CD14-positive monocyte (primary cell): ENCODE measurements at regions not wholly inside any gene's neighbourhood (a gene's known extent, or its start where the extent isn't known, plus 50 kb on each side); places are given as distances from the start of the nearest gene placed in this dataset.

Experiments
- DNase-seq, 3 donors: peaks; one replicate each; pipeline ENCODE4 v3.0.0-alpha.2; 2011 to 2022
- H2AFZ ChIP-seq: 2 replicates; pipeline ENCODE4 v1.6.0; 2012; ENCODE audit warnings: mild to moderate bottlenecking, low read depth, low read length, inconsistent platforms; ENCODE audit not compliant: insufficient read depth, poor library complexity, severe bottlenecking
- H3K27ac ChIP-seq, 2 donors: 1 replicate in 1 of 2; 2 replicates in 1 of 2; pipeline ENCODE4 v1.5.1; 2012 to 2013; ENCODE audit warnings: low read length in 2 of 2, control low read depth in 1 of 2, inconsistent platforms in 1 of 2, low read depth in 1 of 2, mild to moderate bottlenecking in 1 of 2
- H3K27me3 ChIP-seq, 2 donors: one replicate each; pipeline versions ENCODE4 v1.6.0 to v1.6.1; 2011 to 2013; ENCODE audit warnings: low read length in 2 of 2; ENCODE audit not compliant: control insufficient read depth in 2 of 2, insufficient read depth in 2 of 2
- H3K36me3 ChIP-seq, 2 donors: replicated peaks in 1 of 2; 1 replicate in 1 of 2; 2 replicates in 1 of 2; pipeline versions ENCODE4 v1.5.1 to v1.6.1; 2012 to 2013; ENCODE audit warnings: low read length in 2 of 2, control low read depth in 1 of 2, inconsistent platforms in 1 of 2, mild to moderate bottlenecking in 1 of 2; ENCODE audit not compliant: insufficient read depth in 2 of 2, control insufficient read depth in 1 of 2
- H3K4me1 ChIP-seq, 2 donors: 1 replicate in 1 of 2; 2 replicates in 1 of 2; pipeline versions ENCODE4 v1.5.1 to v1.6.1; 2012 to 2013; ENCODE audit warnings: low read length in 2 of 2, control low read depth in 1 of 2, inconsistent platforms in 1 of 2, mild to moderate bottlenecking in 1 of 2, moderate library complexity in 1 of 2; ENCODE audit not compliant: insufficient read depth in 2 of 2, control insufficient read depth in 1 of 2
- H3K4me2 ChIP-seq: replicated peaks from 2 replicates; pipeline ENCODE3; 2012; ENCODE audit warnings: low read length, moderate library complexity, mild to moderate bottlenecking; ENCODE audit not compliant: poor library complexity, severe bottlenecking; ENCODE audit errors: extremely low read depth
- H3K4me3 ChIP-seq, 3 experiments: fragments of 200-600 bp in 1 of 3; sonication (generic) in 1 of 3; replicated peaks in 1 of 3; 1 replicate in 2 of 3; 2 replicates in 1 of 3; pipeline ENCODE4 v1.5.1; 2011 to 2013; ENCODE audit warnings: low read length in 3 of 3, mild to moderate bottlenecking in 3 of 3, control low read depth in 2 of 3, low read depth in 2 of 3, inconsistent platforms in 1 of 3, moderate library complexity in 1 of 3
- H3K79me2 ChIP-seq: 2 replicates; pipeline ENCODE4 v1.6.0; 2012; ENCODE audit warnings: mild to moderate bottlenecking, control low read depth, inconsistent platforms, low read length, moderate library complexity; ENCODE audit not compliant: insufficient read depth
- H3K9ac ChIP-seq: 2 replicates; pipeline ENCODE4 v1.6.0; 2017; ENCODE audit warnings: low read length, mild to moderate bottlenecking; ENCODE audit not compliant: insufficient read depth, poor library complexity, severe bottlenecking
- H3K9me3 ChIP-seq, 2 donors: replicated peaks in 1 of 2; 1 replicate in 1 of 2; 2 replicates in 1 of 2; pipeline versions ENCODE4 v1.5.1 to v1.6.1; 2012 to 2013; ENCODE audit warnings: low read length in 2 of 2, control low read depth in 1 of 2; ENCODE audit not compliant: control insufficient read depth in 1 of 2, insufficient read depth in 1 of 2
- H4K20me1 ChIP-seq: 2 replicates; pipeline ENCODE4 v1.6.0; 2012; ENCODE audit warnings: mild to moderate bottlenecking, low read length, control low read depth, moderate library complexity; ENCODE audit not compliant: insufficient read depth
- H3K27ac Mint-ChIP-seq, 7 donors: one replicate each; pipeline ENCODE4 v1.8.0; 2020; ENCODE audit warnings: mild to moderate bottlenecking in 7 of 7, mixed read lengths in 7 of 7, moderate library complexity in 6 of 7, inconsistent platforms in 2 of 7
- H3K27me3 Mint-ChIP-seq, 3 donors: one replicate each; pipeline ENCODE4 v1.8.0; 2021 to 2022; ENCODE audit warnings: low read depth in 3 of 3, mild to moderate bottlenecking in 3 of 3, mixed read lengths in 3 of 3, moderate library complexity in 3 of 3, inconsistent platforms in 1 of 3
- H3K36me3 Mint-ChIP-seq, 2 donors: one replicate each; pipeline ENCODE4 v1.8.0; 2020; ENCODE audit warnings: mixed read lengths in 2 of 2, inconsistent platforms in 1 of 2, mild to moderate bottlenecking in 1 of 2
- H3K4me1 Mint-ChIP-seq: one replicate; pipeline ENCODE4 v1.8.0; 2020; ENCODE audit warnings: mild to moderate bottlenecking, mixed read lengths
- H3K4me3 Mint-ChIP-seq, 2 donors: one replicate each; pipeline ENCODE4 v1.8.0; 2020; ENCODE audit warnings: mild to moderate bottlenecking in 2 of 2, mixed read lengths in 2 of 2, moderate library complexity in 1 of 2
- H3K9me3 Mint-ChIP-seq, 7 donors: one replicate each; pipeline ENCODE4 v1.8.0; 2020 to 2022; ENCODE audit warnings: mixed read lengths in 7 of 7, mild to moderate bottlenecking in 6 of 7, moderate library complexity in 6 of 7, inconsistent platforms in 2 of 7
- CTCF ChIP-seq: fragments of 200-600 bp; IDR thresholded peaks from one replicate; pipeline ENCODE4 v1.8.0; 2022; ENCODE audit warnings: antibody characterized with exemption, mild to moderate bottlenecking
- WGBS: methylation state at CpG from one replicate; pipeline ENCODE4 v1.1.5; 2013; ENCODE audit warnings: missing lambda C conversion rate; ENCODE audit not compliant: insufficient coverage; 5-methylcytosine and 5-hydroxymethylcytosine counted together
- intact Hi-C, 2 donors: fragments of 100-400 bp; cut with micrococcal nuclease; formaldehyde crosslinking; loops; one replicate each; pipeline versions ENCODE4 v1.15.0 to v1.15.1; 2023

- no peak for DNase-seq
- peaks cover 0 to 6% (median 6%) of the 10 kb centered on the region in 3 donors for H3K27me3 Mint-ChIP-seq
- peaks cover 8% of the 10 kb centered on the region for H3K4me1 Mint-ChIP-seq
Measured at GRCh38 chrX:68982476-68982875, 153.7 kb downstream of the EFNB1 start.

GRCh38 chrX:68980906-68981616, 152.2 kb downstream of the EFNB1 start:
- intact Hi-C loops: no loop called here
- Mint-ChIP-seq H3K4me3 (no peak overlapping the region), H3K9me3 (peaks cover 0 to 10% (median 3%) of the 10 kb centered on the region in 7 donors), H3K27me3 (peaks cover 0 to 6% (median 4%) of the 10 kb centered on the region in 3 donors), H3K27ac (no peak overlapping the region), H3K4me1 (peaks cover 8% of the 10 kb centered on the region), H3K36me3 (no peaks in the 10 kb centered on the region)
- no peak for TF ChIP-seq CTCF
- no peaks in the 10 kb centered on the region for H3K79me2 ChIP-seq
- no peaks in the 10 kb centered on the region for H3K9me3 ChIP-seq
- H3K9ac ChIP-seq: no peak overlapping the region
- no peaks in the 10 kb centered on the region for H4K20me1 ChIP-seq
- H2AFZ ChIP-seq: no peak overlapping the region
- H3K4me2 ChIP-seq: no peak overlapping the region
- no peak overlapping the region for H3K4me3 ChIP-seq
- no peaks in the 10 kb centered on the region for H3K36me3 ChIP-seq
- DNase-seq: no peak
- no peaks in the 10 kb centered on the region for H3K27me3 ChIP-seq
- peaks cover 0 to 6% of the 10 kb centered on the region in 2 donors for H3K4me1 ChIP-seq
- 88% methylated on average over 4 of the region's 9 CpGs for WGBS
- H3K27ac ChIP-seq: no peak overlapping the region

More at GRCh38 chrX:68982476-68982875, 153.7 kb downstream of the EFNB1 start:
- H3K9me3 ChIP-seq: no peaks in the 10 kb centered on the region
- no peaks in the 10 kb centered on the region for H3K36me3 ChIP-seq
- H3K27me3 ChIP-seq: no peaks in the 10 kb centered on the region
- intact Hi-C loops: no loop called here
- no peak overlapping the region for H3K9ac ChIP-seq
- Mint-ChIP-seq H3K36me3 (no peaks in the 10 kb centered on the region), H3K9me3 (peaks cover 0 to 6% (median 2%) of the 10 kb centered on the region in 7 donors), H3K27ac (no peak overlapping the region), H3K4me3 (no peak overlapping the region)
- no peaks in the 10 kb centered on the region for H4K20me1 ChIP-seq
- peaks cover 0 to 6% of the 10 kb centered on the region in 2 donors for H3K4me1 ChIP-seq
- TF ChIP-seq CTCF: no peak
- H2AFZ ChIP-seq: no peak overlapping the region
- no peak overlapping the region for H3K4me2 ChIP-seq
- H3K27ac ChIP-seq: no peak overlapping the region
- no peak overlapping the region for H3K4me3 ChIP-seq
- H3K79me2 ChIP-seq: no peaks in the 10 kb centered on the region
- 100% methylated on average over 2 of the region's 5 CpGs for WGBS
